H1 (cell line): ENCODE measurements at regions not wholly inside any gene's neighbourhood (a gene's known extent, or its start where the extent isn't known, plus 50 kb on each side); places are given as distances from the start of the nearest gene placed in this dataset.

Experiments
- CTCF ChIA-PET: fragments of 300-600 bp; sonication (Branson Sonifier 250); formaldehyde crosslinking; loops from one replicate; lab custom pipeline; 2021; ENCODE audit not compliant: partially characterized antibody; lab: Charles Lee
- POLR2A ChIA-PET: fragments of 300-600 bp; sonication (Branson Sonifier 250); formaldehyde crosslinking; loops from one replicate; lab custom pipeline; 2021; ENCODE audit warnings: inconsistent platforms; ENCODE audit not compliant: partially characterized antibody; lab: Charles Lee
- DNase-seq, 2 experiments: peaks; one replicate each; pipeline versions ENCODE4 v3.0.0 to v3.0.0-alpha.2; 2010 to 2022; ENCODE audit warnings: low spot score in 2 of 2, low read depth in 1 of 2, mixed read lengths in 1 of 2
- FAIRE-seq: peaks from 2 replicates; lab custom pipeline; 2011; peaks lifted over from hg19 to GRCh38; lab: Jason Lieb, UNC
- H2AFZ ChIP-seq: 2 replicates; pipeline ENCODE4 v1.8.1; 2012; ENCODE audit warnings: low read length, inconsistent platforms
- H2AK5ac ChIP-seq: 2 replicates; pipeline ENCODE4 v1.6.1; 2013; ENCODE audit warnings: low read depth, low read length
- H2BK120ac ChIP-seq: replicated peaks from 2 replicates; pipeline ENCODE3; 2013; ENCODE audit warnings: low read depth, low read length, inconsistent platforms
- H2BK12ac ChIP-seq: 2 replicates; pipeline ENCODE4 v1.6.1; 2013; ENCODE audit warnings: low read depth, low read length
- H2BK15ac ChIP-seq: 2 replicates; pipeline ENCODE4 v1.6.1; 2013; ENCODE audit warnings: low read length
- H2BK20ac ChIP-seq: 2 replicates; pipeline ENCODE4 v1.6.1; 2013; ENCODE audit warnings: low read length
- H2BK5ac ChIP-seq: 2 replicates; pipeline ENCODE4 v1.6.1; 2013; ENCODE audit warnings: low read depth, low read length
- H3K14ac ChIP-seq: 2 replicates; pipeline ENCODE4 v1.6.1; 2013; ENCODE audit warnings: inconsistent platforms; ENCODE audit not compliant: insufficient read length
- H3K18ac ChIP-seq: 2 replicates; pipeline ENCODE4 v1.6.1; 2013; ENCODE audit warnings: low read length; ENCODE audit errors: extremely low read depth
- H3K23ac ChIP-seq: 2 replicates; pipeline ENCODE4 v1.6.1; 2013; ENCODE audit warnings: inconsistent platforms; ENCODE audit not compliant: insufficient read length
- H3K23me2 ChIP-seq: 2 replicates; pipeline ENCODE4 v1.6.1; 2013; ENCODE audit warnings: low read depth, low read length
- H3K27ac ChIP-seq: 2 replicates; pipeline ENCODE4 v1.6.1; 2011; ENCODE audit warnings: low read depth, low read length, inconsistent platforms
- H3K27me3 ChIP-seq, 4 experiments: replicated peaks in 1 of 4; 1 replicate in 1 of 4; 2 replicates in 3 of 4; pipeline versions ENCODE4 v1.6.1 to v1.8.1; 2011 to 2013; ENCODE audit warnings: low read length in 3 of 4, mild to moderate bottlenecking in 3 of 4, inconsistent platforms in 2 of 4, mixed read lengths in 2 of 4, moderate library complexity in 1 of 4; ENCODE audit not compliant: control insufficient read depth in 3 of 4, insufficient read depth in 3 of 4; ENCODE audit errors: extremely low read depth in 1 of 4
- H3K36me3 ChIP-seq, 4 experiments: 2 replicates each; pipeline versions ENCODE4 v1.6.1 to v1.8.1; 2011 to 2013; ENCODE audit warnings: mild to moderate bottlenecking in 4 of 4, low read length in 3 of 4, moderate library complexity in 2 of 4, control low read depth in 1 of 4, inconsistent platforms in 1 of 4; ENCODE audit not compliant: insufficient read depth in 4 of 4, control insufficient read depth in 2 of 4
- H3K4ac ChIP-seq: replicated peaks from 2 replicates; pipeline ENCODE3; 2013; ENCODE audit warnings: low read length, low read depth, mixed read lengths, inconsistent platforms; ENCODE audit not compliant: insufficient read length
- H3K4me1 ChIP-seq, 4 experiments: replicated peaks in 1 of 4; 1 replicate in 1 of 4; 2 replicates in 3 of 4; pipeline versions ENCODE4 v1.6.1 to v1.8.1; 2011 to 2013; ENCODE audit warnings: low read length in 3 of 4, inconsistent platforms in 2 of 4, mixed read lengths in 1 of 4; ENCODE audit not compliant: insufficient read depth in 4 of 4, control insufficient read depth in 3 of 4
- H3K4me2 ChIP-seq, 2 experiments: 2 replicates each; pipeline versions ENCODE4 v1.6.1 to v1.8.1; 2011 to 2013; ENCODE audit warnings: low read depth in 2 of 2, low read length in 2 of 2, control low read depth in 1 of 2, inconsistent platforms in 1 of 2, mild to moderate bottlenecking in 1 of 2; ENCODE audit not compliant: insufficient read depth in 1 of 2
- H3K4me3 ChIP-seq, 4 experiments: fragments of 200-600, 300-600 bp in 1 of 4; sonication (generic), shearing (Covaris generic), sonication (Bioruptor Twin) in 1 of 4; 2 replicates each; pipeline versions ENCODE4 v1.5.1 to v1.8.1; 2011 to 2016; ENCODE audit warnings: low read length in 4 of 4, low read depth in 3 of 4, control low read depth in 2 of 4, inconsistent platforms in 2 of 4, mild to moderate bottlenecking in 2 of 4, mixed read lengths in 1 of 4, moderate library complexity in 1 of 4; ENCODE audit not compliant: insufficient read depth in 2 of 4; ENCODE audit errors: extremely low read depth in 1 of 4
- H3K56ac ChIP-seq: replicated peaks from 2 replicates; pipeline ENCODE3; 2013; ENCODE audit warnings: low read depth, mild to moderate bottlenecking, mixed read lengths, low read length, inconsistent platforms; ENCODE audit not compliant: insufficient read length
- H3K79me1 ChIP-seq: 2 replicates; pipeline ENCODE4 v1.6.1; 2013; ENCODE audit warnings: low read depth, low read length, control low read depth
- H3K79me2 ChIP-seq, 2 experiments: 2 replicates each; pipeline versions ENCODE4 v1.6.1 to v1.8.1; 2012 to 2013; ENCODE audit warnings: low read length in 2 of 2, mild to moderate bottlenecking in 2 of 2, inconsistent platforms in 1 of 2; ENCODE audit not compliant: insufficient read depth in 2 of 2, control insufficient read depth in 1 of 2
- H3K9ac ChIP-seq, 4 experiments: replicated peaks in 1 of 4; 1 replicate in 1 of 4; 2 replicates in 3 of 4; pipeline versions ENCODE4 v1.6.1 to v1.8.1; 2011 to 2013; ENCODE audit warnings: low read depth in 3 of 4, low read length in 3 of 4, control low read depth in 2 of 4, mild to moderate bottlenecking in 2 of 4, moderate library complexity in 2 of 4, inconsistent platforms in 1 of 4; ENCODE audit errors: extremely low read depth in 1 of 4
- H3K9me3 ChIP-seq, 2 experiments: 2 replicates each; pipeline versions ENCODE4 v1.6.1 to v1.8.1; 2012 to 2013; ENCODE audit warnings: mild to moderate bottlenecking in 2 of 2, moderate library complexity in 2 of 2, control low read depth in 1 of 2, inconsistent platforms in 1 of 2, low read depth in 1 of 2, low read length in 1 of 2, mixed read lengths in 1 of 2; ENCODE audit not compliant: insufficient read depth in 2 of 2
- H4K20me1 ChIP-seq, 2 experiments: replicated peaks in 1 of 2; 2 replicates each; pipeline versions ENCODE3 to v1.8.1; 2011 to 2013; ENCODE audit warnings: inconsistent platforms in 2 of 2, low read length in 2 of 2, mild to moderate bottlenecking in 1 of 2; ENCODE audit not compliant: insufficient read depth in 2 of 2, control insufficient read depth in 1 of 2
- H4K5ac ChIP-seq: 2 replicates; pipeline ENCODE4 v1.6.1; 2013; ENCODE audit warnings: low read length, low read depth, mixed read lengths, inconsistent platforms; ENCODE audit not compliant: insufficient read length
- H4K8ac ChIP-seq: 2 replicates; pipeline ENCODE4 v1.8.0; 2013; ENCODE audit warnings: mild to moderate bottlenecking, moderate library complexity, low read length, inconsistent platforms; ENCODE audit not compliant: insufficient read depth; ENCODE audit errors: extremely low read depth
- H4K91ac ChIP-seq: replicated peaks from 2 replicates; pipeline ENCODE3; 2013; ENCODE audit warnings: low read length, mixed read lengths, inconsistent platforms; ENCODE audit not compliant: insufficient read length
- ASH2L ChIP-seq: fragments of 200-600, 300-600 bp; sonication (generic); IDR thresholded peaks from one replicate; pipeline ENCODE4 v1.7.1; 2017; ENCODE audit warnings: low read length
- BACH1 ChIP-seq: IDR thresholded peaks from 2 replicates; pipeline ENCODE4 v1.6.1; 2012; ENCODE audit warnings: low read length, improper control_type of control experiment
- HDAC2 ChIP-seq, 2 experiments: fragments of 300-600 bp in 1 of 2; sonication (generic) in 1 of 2; IDR thresholded peaks; 2 replicates each; pipeline ENCODE4 v1.6.1; 2011 to 2012; ENCODE audit warnings: low read depth in 2 of 2, low read length in 2 of 2, mild to moderate bottlenecking in 2 of 2, moderate library complexity in 2 of 2, borderline replicate concordance in 1 of 2, inconsistent platforms in 1 of 2
- NANOG ChIP-seq: IDR thresholded peaks from 2 replicates; pipeline ENCODE4 v1.6.1; 2011; ENCODE audit warnings: low read length, low read depth, mild to moderate bottlenecking, inconsistent platforms; ENCODE audit not compliant: insufficient read depth, poor library complexity, severe bottlenecking
- SP1 ChIP-seq: IDR thresholded peaks from 2 replicates; pipeline ENCODE4 v1.6.1; 2011; ENCODE audit warnings: low read depth, low read length
- SP2 ChIP-seq: IDR thresholded peaks from 2 replicates; pipeline ENCODE4 v1.6.1; 2012; ENCODE audit warnings: mild to moderate bottlenecking, low read length, inconsistent platforms
- TEAD4 ChIP-seq: IDR thresholded peaks from 2 replicates; pipeline ENCODE4 v1.6.1; 2012; ENCODE audit warnings: low read depth, low read length, inconsistent platforms, mixed read lengths
- YY1 ChIP-seq: IDR thresholded peaks from 2 replicates; pipeline ENCODE4 v1.6.1; 2011; ENCODE audit warnings: low read depth, mild to moderate bottlenecking, low read length
- WGBS, 2 experiments: shearing (Covaris generic) in 1 of 2; methylation state at CpG; one replicate each; pipeline versions ENCODE4 v1.1.6 to v1.1.7; 2013 to 2015; ENCODE audit warnings: low lambda C conversion rate in 2 of 2, mixed read lengths in 2 of 2, inconsistent platforms in 1 of 2, low coverage in 1 of 2, missing lambda C conversion rate in 1 of 2; ENCODE audit not compliant: insufficient replicate concordance in 2 of 2, insufficient coverage in 1 of 2, insufficient read length in 1 of 2; ENCODE audit errors: extremely low coverage in 1 of 2, missing lambda C conversion rate in 1 of 2; 5-methylcytosine and 5-hydroxymethylcytosine counted together
- TF ChIP-seq, protein P1 (sequence below): IDR thresholded peaks from 2 replicates; pipeline ENCODE4 v1.6.1; 2011; ENCODE audit warnings: low read length, improper control_type of control experiment

DNA sequence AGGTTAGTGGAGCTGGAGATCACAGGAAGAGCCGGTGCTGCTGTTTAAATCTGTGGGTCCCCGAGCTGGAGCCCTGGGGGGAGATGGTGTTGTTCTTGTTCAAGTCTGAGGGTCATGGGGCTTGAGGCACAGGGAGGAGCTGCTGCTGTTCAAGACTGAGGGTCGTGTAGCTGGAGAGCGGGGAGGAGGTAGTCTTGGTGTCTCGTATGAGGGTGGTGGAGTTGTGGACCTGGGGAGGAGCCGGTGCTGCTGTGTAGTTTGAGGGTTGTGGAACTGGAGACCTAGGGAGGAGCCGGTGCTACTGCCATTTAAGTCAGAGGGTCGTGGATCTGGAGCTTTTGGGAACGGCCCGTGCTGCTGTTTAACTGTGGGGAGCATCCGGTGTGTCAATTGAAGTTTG lies 112.2 kb upstream of the SULF2 start:
- H3K36me3 ChIP-seq, result no peaks in the 10 kb centered on the region
- H3K9me3 ChIP-seq, result no peaks in the 10 kb centered on the region
- FAIRE-seq, result no peak
- H3K4ac ChIP-seq, result no peak overlapping the region
- H3K18ac ChIP-seq, result no peak overlapping the region; the same call in 1 of the 2 replicates
- no peak overlapping the region for H3K4me3 ChIP-seq
- no peak overlapping the region for H3K14ac ChIP-seq
- CTCF ChIA-PET, result interaction anchor here (1.1 kb wide), 1 partner anchor 111 kb away, joined by 3 read pairs; no protein-coding TSS in a partner anchor
- no peak overlapping the region for H4K5ac ChIP-seq
- no peak overlapping the region for H2AK5ac ChIP-seq
- H4K20me1 ChIP-seq, result no peaks in the 10 kb centered on the region
- H3K4me1 ChIP-seq, result no peaks in the 10 kb centered on the region
- 92% methylated on average over 11 of the region's 11 CpGs; no CpG with 5 or more reads in 1 of the 2 experiments for WGBS, 2 experiments
- no peaks in the 10 kb centered on the region for H3K27me3 ChIP-seq
- H3K9ac ChIP-seq, result no peak overlapping the region
- no peak overlapping the region for H2BK120ac ChIP-seq
- TF ChIP-seq TEAD4 (no peak), SP2 (no peak), HDAC2 (IDR thresholded peaks at IDR 0.05; ENCODE audit: borderline replicate concordance in 1 of 2, low read depth in 2 of 2, low read length in 2 of 2) (no peak), BACH1 (no peak), YY1 (no peak), SP1 (no peak), NANOG (no peak), ASH2L (no peak)
- TF ChIP-seq, protein P1, sequence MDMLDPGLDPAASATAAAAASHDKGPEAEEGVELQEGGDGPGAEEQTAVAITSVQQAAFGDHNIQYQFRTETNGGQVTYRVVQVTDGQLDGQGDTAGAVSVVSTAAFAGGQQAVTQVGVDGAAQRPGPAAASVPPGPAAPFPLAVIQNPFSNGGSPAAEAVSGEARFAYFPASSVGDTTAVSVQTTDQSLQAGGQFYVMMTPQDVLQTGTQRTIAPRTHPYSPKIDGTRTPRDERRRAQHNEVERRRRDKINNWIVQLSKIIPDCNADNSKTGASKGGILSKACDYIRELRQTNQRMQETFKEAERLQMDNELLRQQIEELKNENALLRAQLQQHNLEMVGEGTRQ, result no peak
- TF ChIP-seq, all 59 proteins: peak for 0
- Histone ChIP-seq H4K8ac (no peak overlapping the region), H2AFZ (no peak overlapping the region), H2BK5ac (no peak overlapping the region), H3K79me2 (no peaks in the 10 kb centered on the region), H3K79me1 (no peaks in the 10 kb centered on the region), H3K4me2 (no peak overlapping the region), H2BK15ac (no peak overlapping the region), H4K91ac (no peak overlapping the region), H2BK20ac (no peak overlapping the region), H3K23ac (no peak overlapping the region), H3K23me2 (no peaks in the 10 kb centered on the region), H2BK12ac (no peak overlapping the region), H3K56ac (no peak overlapping the region), H3K27ac (no peak overlapping the region)
- POLR2A ChIA-PET, result no interaction called here
- no peak for DNase-seq
